HUES6 (cell line): ENCODE measurements at regions not wholly inside any gene's neighbourhood (a gene's known extent, or its start where the extent isn't known, plus 50 kb on each side); places are given as distances from the start of the nearest gene placed in this dataset.

Experiments
- H3K27ac ChIP-seq: 2 replicates; pipeline ENCODE4 v1.7.0; 2013; ENCODE audit warnings: low read depth, mild to moderate bottlenecking, low read length, inconsistent platforms
- H3K27me3 ChIP-seq: 2 replicates; pipeline ENCODE4 v1.6.1; 2013; ENCODE audit warnings: low read length; ENCODE audit not compliant: control insufficient read depth, insufficient read depth
- H3K36me3 ChIP-seq: 2 replicates; pipeline ENCODE4 v1.6.1; 2013; ENCODE audit warnings: low read length; ENCODE audit not compliant: control insufficient read depth, insufficient read depth
- H3K4me1 ChIP-seq: 2 replicates; pipeline ENCODE4 v1.6.1; 2013; ENCODE audit warnings: low read length; ENCODE audit not compliant: control insufficient read depth, insufficient read depth
- H3K4me3 ChIP-seq: 2 replicates; pipeline ENCODE4 v1.5.1; 2013; ENCODE audit warnings: low read depth, low read length
- H3K9ac ChIP-seq: one replicate; pipeline ENCODE4 v1.6.1; 2013; ENCODE audit warnings: mild to moderate bottlenecking, low read length
- H3K9me3 ChIP-seq: 2 replicates; pipeline ENCODE4 v1.6.1; 2013; ENCODE audit warnings: low read depth, low read length; ENCODE audit not compliant: control insufficient read depth, insufficient read depth

GRCh38 chr1:84069236-84069845 lies 70.4 kb upstream of the TTLL7 start:
- H3K4me3 ChIP-seq = no peak overlapping the region

GRCh38 chr1:84062496-84062895 lies 63.6 kb upstream of the TTLL7 start:
- Histone ChIP-seq H3K4me1 (no peaks in the 10 kb centered on the region), H3K9ac (no peak overlapping the region), H3K9me3 (peaks cover 8% of the 10 kb centered on the region), H3K27me3 (no peaks in the 10 kb centered on the region), H3K27ac (no peak overlapping the region), H3K36me3 (no peaks in the 10 kb centered on the region), H3K4me3 (no peak overlapping the region)

More at GRCh38 chr1:84069236-84069845, 70.4 kb upstream of the TTLL7 start:
- no peak overlapping the region for H3K9ac ChIP-seq
- no peaks in the 10 kb centered on the region for H3K27me3 ChIP-seq
- no peaks in the 10 kb centered on the region for H3K4me1 ChIP-seq
- H3K9me3 ChIP-seq = peaks cover 43% of the 10 kb centered on the region
- H3K36me3 ChIP-seq = peaks cover 2% of the 10 kb centered on the region; the same call in 1 of the 2 replicates
- no peak overlapping the region for H3K27ac ChIP-seq

- Histone ChIP-seq H3K9me3 (no peaks in the 10 kb centered on the region; the same call in 1 of the 2 replicates), H3K9ac (no peak overlapping the region), H3K4me3 (no peak overlapping the region), H3K27ac (no peak overlapping the region), H3K36me3 (no peaks in the 10 kb centered on the region), H3K27me3 (no peaks in the 10 kb centered on the region), H3K4me1 (no peaks in the 10 kb centered on the region)
Measured at GRCh38 chr1:84061336-84061735, 62.4 kb upstream of the TTLL7 start.

GRCh38 chr1:84060781-84061180 lies 61.8 kb upstream of the TTLL7 start:
- Histone ChIP-seq H3K9me3 (no peaks in the 10 kb centered on the region; the same call in 1 of the 2 replicates), H3K9ac (no peak overlapping the region), H3K27ac (no peak overlapping the region), H3K27me3 (no peaks in the 10 kb centered on the region), H3K4me1 (no peaks in the 10 kb centered on the region), H3K36me3 (no peaks in the 10 kb centered on the region), H3K4me3 (no peak overlapping the region)

GRCh38 chr1:84048820-84049219 lies 49.9 kb upstream of the TTLL7 start:
- no peaks in the 10 kb centered on the region for H3K9me3 ChIP-seq
- no peak overlapping the region for H3K9ac ChIP-seq
- H3K36me3 ChIP-seq = no peaks in the 10 kb centered on the region
- no peak overlapping the region for H3K4me3 ChIP-seq
- H3K4me1 ChIP-seq = no peaks in the 10 kb centered on the region
- H3K27ac ChIP-seq = no peak overlapping the region
- H3K27me3 ChIP-seq = 0 out of 2 replicates have a peak, but pooled peaks cover 4% of the 10 kb centered on the region
